OCI-LY7 (cell line): ENCODE measurements at regions not wholly inside any gene's neighbourhood (a gene's known extent, or its start where the extent isn't known, plus 50 kb on each side); places are given as distances from the start of the nearest gene placed in this dataset.

Experiments used
- EZH2phosphoT487 ChIP-seq: fragments of 200-600 bp; sonication (generic); IDR thresholded peaks from 2 replicates; pipeline ENCODE4 v1.6.1; 2018; ENCODE audit warnings: low read depth, borderline replicate concordance, mild to moderate bottlenecking, mixed run types, antibody characterized with exemption, low read length, moderate library complexity, mixed read lengths
- TF ChIP-seq, protein P1 (sequence below): fragments of 200-600 bp; sonication (generic); conservative IDR thresholded peaks from 2 replicates; pipeline ENCODE4 v1.5.1; 2014; ENCODE audit warnings: mild to moderate bottlenecking, antibody characterized with exemption, low read length, moderate library complexity, mixed read lengths

DNA sequence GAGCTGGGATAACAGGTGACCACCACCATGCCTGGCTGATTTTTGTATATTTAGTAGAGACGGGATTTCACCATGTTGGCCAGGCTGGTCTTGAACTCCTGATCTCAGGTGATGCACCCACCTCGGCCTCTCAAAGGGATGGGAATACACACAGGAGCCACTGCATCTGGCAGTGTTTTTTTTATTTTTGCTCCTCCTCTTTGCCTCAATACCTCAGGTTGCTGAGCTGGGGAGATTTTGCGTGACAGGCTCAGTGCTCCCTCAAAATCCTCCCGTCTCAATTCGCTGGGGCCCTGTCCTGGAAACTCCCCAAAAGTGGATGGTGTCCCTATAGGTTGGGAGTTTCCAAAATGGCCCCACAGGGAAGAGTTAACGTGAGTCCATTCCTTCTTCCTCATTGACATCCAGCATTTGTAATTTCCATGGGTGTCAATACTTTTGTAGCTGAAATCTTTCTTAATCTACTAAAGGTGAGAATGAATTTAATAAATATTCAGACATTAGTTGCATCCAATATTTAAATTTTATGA is 71.8 kb downstream of the GGTLC2 start:
- TF ChIP-seq, protein P1, sequence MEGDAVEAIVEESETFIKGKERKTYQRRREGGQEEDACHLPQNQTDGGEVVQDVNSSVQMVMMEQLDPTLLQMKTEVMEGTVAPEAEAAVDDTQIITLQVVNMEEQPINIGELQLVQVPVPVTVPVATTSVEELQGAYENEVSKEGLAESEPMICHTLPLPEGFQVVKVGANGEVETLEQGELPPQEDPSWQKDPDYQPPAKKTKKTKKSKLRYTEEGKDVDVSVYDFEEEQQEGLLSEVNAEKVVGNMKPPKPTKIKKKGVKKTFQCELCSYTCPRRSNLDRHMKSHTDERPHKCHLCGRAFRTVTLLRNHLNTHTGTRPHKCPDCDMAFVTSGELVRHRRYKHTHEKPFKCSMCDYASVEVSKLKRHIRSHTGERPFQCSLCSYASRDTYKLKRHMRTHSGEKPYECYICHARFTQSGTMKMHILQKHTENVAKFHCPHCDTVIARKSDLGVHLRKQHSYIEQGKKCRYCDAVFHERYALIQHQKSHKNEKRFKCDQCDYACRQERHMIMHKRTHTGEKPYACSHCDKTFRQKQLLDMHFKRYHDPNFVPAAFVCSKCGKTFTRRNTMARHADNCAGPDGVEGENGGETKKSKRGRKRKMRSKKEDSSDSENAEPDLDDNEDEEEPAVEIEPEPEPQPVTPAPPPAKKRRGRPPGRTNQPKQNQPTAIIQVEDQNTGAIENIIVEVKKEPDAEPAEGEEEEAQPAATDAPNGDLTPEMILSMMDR, result no peak
- no peak for TF ChIP-seq EZH2phosphoT487
